Activated naive CD4-positive, alpha-beta T cell (primary cell): ENCODE measurements at regions not wholly inside any gene's neighbourhood (a gene's known extent, or its start where the extent isn't known, plus 50 kb on each side); places are given as distances from the start of the nearest gene placed in this dataset.
A peak's percentile ranks its signal among the peaks of the same experiment; 100 is the strongest.
"Not testable (repeated sequence)": the region's sequence is repeated elsewhere in the genome, so short reads cannot be mapped to it uniquely, and the experiment has no call there.

Experiments
- DNase-seq, 4 experiments: peaks; one replicate each; lab custom pipeline; 2025; lab: John Stamatoyannopoulos, UW

- DNase-seq: no peak
Measured at GRCh38 chr1:234843946-234844345, 234.0 kb upstream of the IRF2BP2 start.

GRCh38 chr1:234842726-234843641 lies 233.0 kb upstream of the IRF2BP2 start:
- DNase-seq: peak; percentile 13 to 31 (median 22)

GRCh38 chr1:234841710-234842231 lies 231.8 kb upstream of the IRF2BP2 start:
- DNase-seq: no peak

- no peak for DNase-seq
Measured at GRCh38 chr1:234841281-234841680, 231.3 kb upstream of the IRF2BP2 start.

GRCh38 chr1:234840843-234841242 lies 230.9 kb upstream of the IRF2BP2 start:
- no peak for DNase-seq

GRCh38 chr1:234840253-234840652 lies 230.3 kb upstream of the IRF2BP2 start:
- DNase-seq: no peak

GRCh38 chr1:234839663-234840062 lies 229.7 kb upstream of the IRF2BP2 start:
- DNase-seq: no peak

- no peak for DNase-seq
Measured at GRCh38 chr1:234838820-234839219, 228.8 kb upstream of the IRF2BP2 start.

- no peak for DNase-seq
Measured at GRCh38 chr1:234838182-234838581, 228.2 kb upstream of the IRF2BP2 start.

- no peak for DNase-seq
Measured at GRCh38 chr1:234837713-234838112, 227.7 kb upstream of the IRF2BP2 start.

GRCh38 chr1:234836776-234837357 lies 226.9 kb upstream of the IRF2BP2 start:
- DNase-seq: no peak

GRCh38 chr1:234836045-234836681 lies 226.2 kb upstream of the IRF2BP2 start:
- DNase-seq: no peak

GRCh38 chr1:234835239-234835638 lies 225.3 kb upstream of the IRF2BP2 start:
- no peak for DNase-seq

GRCh38 chr1:234833646-234834045 lies 223.7 kb upstream of the IRF2BP2 start:
- DNase-seq: no peak

- no peak for DNase-seq
Measured at GRCh38 chr1:234833118-234833517, 223.1 kb upstream of the IRF2BP2 start.

GRCh38 chr1:234827656-234828055 lies 217.7 kb upstream of the IRF2BP2 start:
- DNase-seq: no peak

GRCh38 chr1:234827181-234827580 lies 217.2 kb upstream of the IRF2BP2 start:
- no peak for DNase-seq

- DNase-seq: no peak
Measured at GRCh38 chr1:234826352-234826751, 216.4 kb upstream of the IRF2BP2 start.

GRCh38 chr1:234825498-234826165 lies 215.7 kb upstream of the IRF2BP2 start:
- no peak for DNase-seq

- not testable (repeated sequence) for DNase-seq
Measured at GRCh38 chr1:234824836-234825235, 214.9 kb upstream of the IRF2BP2 start.

- no peak for DNase-seq
Measured at GRCh38 chr1:234823191-234824176, 213.5 kb upstream of the IRF2BP2 start.
